ENCODE measurements at regions not wholly inside any gene's neighbourhood (a gene's known extent, or its start where the extent isn't known, plus 50 kb on each side); places are given as distances from the start of the nearest gene placed in this dataset.

- TF ChIP-seq, protein P1, sequence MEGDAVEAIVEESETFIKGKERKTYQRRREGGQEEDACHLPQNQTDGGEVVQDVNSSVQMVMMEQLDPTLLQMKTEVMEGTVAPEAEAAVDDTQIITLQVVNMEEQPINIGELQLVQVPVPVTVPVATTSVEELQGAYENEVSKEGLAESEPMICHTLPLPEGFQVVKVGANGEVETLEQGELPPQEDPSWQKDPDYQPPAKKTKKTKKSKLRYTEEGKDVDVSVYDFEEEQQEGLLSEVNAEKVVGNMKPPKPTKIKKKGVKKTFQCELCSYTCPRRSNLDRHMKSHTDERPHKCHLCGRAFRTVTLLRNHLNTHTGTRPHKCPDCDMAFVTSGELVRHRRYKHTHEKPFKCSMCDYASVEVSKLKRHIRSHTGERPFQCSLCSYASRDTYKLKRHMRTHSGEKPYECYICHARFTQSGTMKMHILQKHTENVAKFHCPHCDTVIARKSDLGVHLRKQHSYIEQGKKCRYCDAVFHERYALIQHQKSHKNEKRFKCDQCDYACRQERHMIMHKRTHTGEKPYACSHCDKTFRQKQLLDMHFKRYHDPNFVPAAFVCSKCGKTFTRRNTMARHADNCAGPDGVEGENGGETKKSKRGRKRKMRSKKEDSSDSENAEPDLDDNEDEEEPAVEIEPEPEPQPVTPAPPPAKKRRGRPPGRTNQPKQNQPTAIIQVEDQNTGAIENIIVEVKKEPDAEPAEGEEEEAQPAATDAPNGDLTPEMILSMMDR (IDR thresholded peaks at IDR 0.05): no peak
- TF ChIP-seq POLR2A (IDR thresholded peaks at IDR 0.05): no peak
Measured at GRCh38 chr10:120371856-120372255, 85.2 kb upstream of the PLPP4 start.

All from thyroid gland (tissue), 4 donors.